Astrocyte of the cerebellum (primary cell): ENCODE measurements at regions not wholly inside any gene's neighbourhood (a gene's known extent, or its start where the extent isn't known, plus 50 kb on each side); places are given as distances from the start of the nearest gene placed in this dataset.

ENCODE experiments used
- DNase-seq: peaks from one replicate; pipeline ENCODE4 v3.0.0-alpha.2; 2011; ENCODE audit warnings: low read depth
- H3K4me3 ChIP-seq: 2 replicates; pipeline ENCODE4 v1.5.1; 2011; ENCODE audit warnings: mild to moderate bottlenecking, low read depth, low read length, moderate library complexity
- in situ Hi-C: cut with HindIII; loops from 2 replicates; pipeline ENCODE4 v1.10.0; 2017; ENCODE audit warnings: low sequenced_read_pairs
- TF ChIP-seq, protein P1 (sequence below): IDR thresholded peaks from 2 replicates; pipeline ENCODE4 v1.5.1; 2012; ENCODE audit warnings: low read length, low read depth, moderate library complexity, mild to moderate bottlenecking; ENCODE audit errors: missing control alignments

DNA sequence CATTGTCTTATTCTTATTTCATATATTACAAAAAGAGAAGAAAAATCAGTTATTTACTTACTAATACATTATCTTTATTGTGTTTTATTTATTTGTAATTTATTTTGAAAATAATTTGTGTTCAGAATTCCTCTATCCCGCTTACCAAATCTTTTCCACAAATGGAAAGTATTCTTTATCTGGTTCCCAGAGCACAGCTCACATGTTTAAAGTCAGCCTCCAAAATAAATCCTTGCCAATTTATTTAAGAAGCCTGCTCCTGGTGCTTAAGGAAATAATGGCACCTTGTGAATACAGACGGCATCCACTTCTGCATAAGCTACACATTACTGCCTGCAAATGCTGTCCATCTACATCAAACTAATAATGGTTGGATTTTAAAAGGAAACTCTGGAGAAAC lies 435.4 kb downstream of the MTRR start:
- in situ Hi-C loops, result loop anchor here (5.0 kb wide), 1 partner anchor 98 kb away; no protein-coding TSS in a partner anchor

DNA sequence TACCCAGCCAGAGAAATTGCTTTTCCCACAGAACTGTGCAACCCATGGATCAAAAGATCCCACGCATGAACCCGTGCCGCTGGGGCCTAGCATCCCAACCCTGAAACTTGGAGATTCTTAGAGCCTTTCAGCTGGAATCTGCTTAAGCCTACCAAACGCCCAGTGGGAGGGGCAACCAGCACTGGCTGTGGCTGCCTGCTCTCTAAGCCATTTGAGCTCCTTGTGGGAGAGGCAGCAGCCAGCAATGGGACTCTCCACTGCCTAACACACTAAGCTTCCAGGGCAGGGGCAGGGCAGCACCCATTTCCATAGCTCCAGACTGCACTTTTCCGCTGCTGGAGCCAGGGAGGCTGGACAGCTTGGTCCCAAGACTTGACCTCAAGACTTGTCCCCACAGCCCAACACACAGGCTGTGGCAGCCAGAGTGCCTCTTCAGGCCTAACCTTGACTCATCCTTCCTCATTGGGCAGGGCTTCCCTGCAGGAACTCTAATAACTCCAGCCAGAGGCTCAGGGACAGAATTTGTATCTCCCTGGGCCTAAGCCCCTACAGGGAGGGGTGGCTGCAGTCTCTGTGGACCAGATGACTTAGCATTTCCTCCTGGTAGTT lies 437.4 kb downstream of the MTRR start:
- TF ChIP-seq, protein P1, sequence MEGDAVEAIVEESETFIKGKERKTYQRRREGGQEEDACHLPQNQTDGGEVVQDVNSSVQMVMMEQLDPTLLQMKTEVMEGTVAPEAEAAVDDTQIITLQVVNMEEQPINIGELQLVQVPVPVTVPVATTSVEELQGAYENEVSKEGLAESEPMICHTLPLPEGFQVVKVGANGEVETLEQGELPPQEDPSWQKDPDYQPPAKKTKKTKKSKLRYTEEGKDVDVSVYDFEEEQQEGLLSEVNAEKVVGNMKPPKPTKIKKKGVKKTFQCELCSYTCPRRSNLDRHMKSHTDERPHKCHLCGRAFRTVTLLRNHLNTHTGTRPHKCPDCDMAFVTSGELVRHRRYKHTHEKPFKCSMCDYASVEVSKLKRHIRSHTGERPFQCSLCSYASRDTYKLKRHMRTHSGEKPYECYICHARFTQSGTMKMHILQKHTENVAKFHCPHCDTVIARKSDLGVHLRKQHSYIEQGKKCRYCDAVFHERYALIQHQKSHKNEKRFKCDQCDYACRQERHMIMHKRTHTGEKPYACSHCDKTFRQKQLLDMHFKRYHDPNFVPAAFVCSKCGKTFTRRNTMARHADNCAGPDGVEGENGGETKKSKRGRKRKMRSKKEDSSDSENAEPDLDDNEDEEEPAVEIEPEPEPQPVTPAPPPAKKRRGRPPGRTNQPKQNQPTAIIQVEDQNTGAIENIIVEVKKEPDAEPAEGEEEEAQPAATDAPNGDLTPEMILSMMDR, result no peak
- H3K4me3 ChIP-seq, result no peak overlapping the region
- DNase-seq, result no peak
- in situ Hi-C loops, result no loop called here

More for the DNA sequence above, 435.4 kb downstream of the MTRR start:
- no peak for DNase-seq
- TF ChIP-seq, protein P1, result no peak
- H3K4me3 ChIP-seq, result no peak overlapping the region

DNA sequence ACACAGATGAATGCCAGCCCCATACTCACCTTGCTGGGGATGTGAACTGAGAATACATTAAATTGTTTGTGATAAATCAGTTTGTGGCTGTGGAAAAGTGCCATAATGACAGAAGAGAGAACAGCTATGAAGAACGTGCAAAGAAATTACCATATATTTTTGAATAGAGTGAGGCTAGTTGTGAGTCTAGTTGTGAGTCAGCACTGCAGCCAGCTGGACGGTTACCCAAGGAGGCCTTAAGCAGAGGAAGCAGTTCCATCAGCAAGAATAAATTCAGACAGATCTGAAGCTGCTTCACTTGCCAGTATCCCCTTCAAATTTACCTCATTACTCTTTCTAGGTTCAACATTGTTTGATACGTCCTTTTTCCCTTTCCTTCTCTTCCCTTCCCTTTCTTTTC lies 446.0 kb downstream of the MTRR start:
- no peak overlapping the region for H3K4me3 ChIP-seq
- TF ChIP-seq, protein P1, result no peak
- in situ Hi-C loops, result no loop called here
- no peak for DNase-seq

DNA sequence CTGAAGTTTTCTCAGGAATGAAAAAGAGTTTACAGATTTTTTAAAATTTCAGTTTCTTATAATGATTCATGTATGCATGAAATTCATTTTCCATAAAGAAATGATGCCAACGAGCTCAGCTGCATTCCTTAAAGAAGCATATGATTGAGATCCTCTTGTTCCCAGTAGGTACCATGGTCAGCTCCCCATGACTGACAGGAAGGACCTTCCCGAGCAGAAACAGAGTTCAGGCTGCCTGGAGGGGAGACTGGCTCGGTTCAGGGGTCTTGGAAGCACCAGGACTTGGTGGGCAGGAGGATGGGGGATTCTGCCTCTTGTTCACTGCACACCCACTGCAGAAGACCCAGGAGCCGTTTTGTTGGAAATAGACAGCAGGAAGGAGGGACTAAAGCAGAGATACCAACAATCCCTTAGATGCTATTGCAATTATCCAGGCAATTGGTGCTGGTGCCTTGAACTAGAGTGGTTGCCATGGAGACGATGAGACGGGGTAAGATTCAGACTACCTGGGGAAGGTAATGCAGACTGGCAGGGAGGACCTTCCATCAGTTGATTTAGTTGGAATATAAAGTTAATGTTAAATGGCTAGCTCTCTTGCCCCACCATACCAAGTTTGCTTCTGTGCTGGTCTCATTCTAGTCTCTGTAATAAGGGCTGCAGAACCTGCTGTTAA lies 447.8 kb downstream of the MTRR start:
- no peak overlapping the region for H3K4me3 ChIP-seq
- no peak for DNase-seq
- in situ Hi-C loops, result no loop called here
- TF ChIP-seq, protein P1, result no peak

DNA sequence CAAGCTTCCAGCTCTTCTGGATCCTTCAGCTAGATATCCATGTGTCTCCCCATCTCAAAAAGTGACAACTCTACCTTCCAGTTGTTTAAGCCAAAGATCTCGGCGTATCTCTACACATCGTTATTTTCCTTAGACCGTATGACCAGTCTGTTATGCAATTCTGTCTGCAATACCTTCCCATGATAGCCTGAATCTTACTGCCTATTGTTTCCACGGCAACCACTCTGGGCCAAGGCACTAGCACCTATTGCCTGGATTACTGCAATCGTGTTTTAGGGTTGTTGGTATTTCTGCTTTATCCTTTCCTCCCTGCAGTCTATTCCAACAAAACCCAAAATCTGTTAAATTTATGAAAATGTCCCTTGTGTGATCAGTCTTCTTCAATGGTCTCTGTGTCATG lies 448.4 kb downstream of the MTRR start:
- no peak overlapping the region for H3K4me3 ChIP-seq
- TF ChIP-seq, protein P1, result no peak
- DNase-seq, result no peak
- in situ Hi-C loops, result no loop called here

DNA sequence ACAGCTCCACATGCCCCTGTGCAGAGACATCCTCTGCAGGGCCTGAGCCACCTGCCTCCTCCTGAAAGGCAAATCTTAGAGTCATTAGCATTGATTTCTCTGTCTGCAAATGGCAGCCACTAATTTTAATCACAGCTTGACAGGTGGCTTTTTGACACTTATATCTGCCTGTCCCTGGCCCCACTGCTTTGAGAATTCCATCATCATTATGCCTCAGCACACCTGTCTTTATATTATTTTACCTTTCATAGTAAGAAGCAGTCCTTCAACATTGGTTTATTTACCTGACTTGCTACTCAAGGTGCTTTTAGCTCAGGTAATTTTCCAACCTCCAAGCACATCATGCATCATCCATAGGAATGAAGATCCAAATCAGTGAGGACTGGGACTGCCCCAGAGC lies 451.3 kb downstream of the MTRR start:
- DNase-seq, result no peak
- in situ Hi-C loops, result no loop called here
- TF ChIP-seq, protein P1, result no peak
- no peak overlapping the region for H3K4me3 ChIP-seq
